ENCODE measurements at regions not wholly inside any gene's neighbourhood (a gene's known extent, or its start where the extent isn't known, plus 50 kb on each side); places are given as distances from the start of the nearest gene placed in this dataset.

DNA sequence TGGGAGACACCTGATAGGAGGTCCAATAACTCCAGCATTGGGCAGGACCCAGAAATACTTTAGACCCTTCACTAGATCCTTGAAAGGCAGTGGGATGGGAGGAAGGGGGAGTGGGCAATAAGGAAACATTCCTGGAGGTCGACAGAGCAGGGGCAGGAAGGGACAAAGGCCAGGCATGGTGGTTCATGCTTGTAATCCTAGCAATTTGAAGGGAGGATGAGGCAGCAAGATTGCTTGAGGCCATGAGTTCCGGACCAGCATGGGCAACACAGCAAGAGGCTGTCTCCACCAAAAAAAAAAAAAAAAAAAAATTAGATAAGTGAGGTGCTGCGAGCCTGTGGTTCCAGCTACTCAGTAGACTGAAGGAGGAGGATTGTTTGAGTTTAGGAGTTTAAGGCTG lies 134.9 kb downstream of the JCAD start:
- no peak for DNase-seq

DNA sequence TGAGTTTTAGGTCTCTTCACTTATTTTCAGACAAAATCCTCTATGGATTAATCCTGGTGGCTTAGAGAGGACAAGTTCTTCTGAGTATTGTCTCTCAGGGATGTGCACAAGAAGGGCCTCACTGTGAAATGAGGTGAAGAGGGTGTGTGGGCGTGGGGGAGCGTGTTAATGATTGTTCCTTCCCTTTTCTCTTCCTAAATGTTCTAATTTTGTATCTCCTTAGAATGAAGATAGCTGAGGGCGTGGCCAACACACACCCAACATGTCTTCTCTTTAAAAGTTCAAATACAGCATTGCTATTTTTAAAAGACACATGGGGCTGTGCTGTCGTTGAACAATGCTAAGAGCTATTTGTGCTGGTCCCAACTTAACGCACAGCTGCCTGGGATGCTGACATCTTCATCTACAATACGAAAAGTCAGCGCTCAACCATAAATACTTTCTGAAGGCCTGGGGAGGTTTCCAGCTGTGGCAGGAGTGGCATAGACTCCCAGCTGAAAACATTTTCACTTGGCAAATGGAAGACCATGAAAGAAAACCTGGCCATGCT lies 135.9 kb downstream of the JCAD start:
- DNase-seq, result no peak

DNA sequence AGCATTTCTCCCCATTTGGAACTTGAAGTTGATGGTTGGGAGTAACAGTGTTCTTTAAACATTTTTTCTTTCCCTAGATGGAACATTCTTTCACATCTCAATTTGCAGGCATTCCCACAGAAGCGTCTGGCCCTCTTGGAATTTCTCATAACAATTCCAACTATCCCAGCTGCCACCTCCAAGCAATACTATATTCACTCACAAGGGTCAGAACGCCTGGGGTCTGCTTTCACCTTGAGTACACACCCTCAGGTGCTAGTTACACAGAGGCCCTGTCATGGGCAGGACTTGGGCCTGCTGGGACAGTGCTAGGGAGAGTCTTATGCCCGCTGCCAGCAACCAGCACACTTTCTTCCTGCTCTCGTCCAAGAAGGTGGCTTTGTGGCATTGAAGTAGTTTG lies 136.5 kb downstream of the JCAD start:
- DNase-seq, result no peak

DNA sequence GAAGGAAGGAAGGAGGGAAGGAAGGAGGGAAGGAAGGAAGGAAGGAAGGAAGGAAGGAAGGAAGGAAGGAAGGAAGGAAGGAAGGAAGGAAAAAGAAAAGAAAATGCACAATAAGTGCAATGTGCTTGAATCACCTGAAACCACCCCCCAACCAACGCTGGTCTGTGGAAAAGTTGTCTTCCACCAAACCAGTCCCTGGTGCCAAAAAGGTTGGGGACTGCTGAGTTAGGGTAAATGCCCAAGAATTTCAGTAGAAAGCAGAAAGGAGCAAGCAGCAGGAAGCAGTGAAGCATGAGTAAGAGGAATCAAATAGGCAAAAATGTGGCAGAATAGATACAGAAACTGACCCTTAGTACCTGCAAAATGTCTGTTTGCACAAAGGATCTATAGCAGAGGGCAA lies 137.2 kb downstream of the JCAD start:
- no peak for DNase-seq

DNA sequence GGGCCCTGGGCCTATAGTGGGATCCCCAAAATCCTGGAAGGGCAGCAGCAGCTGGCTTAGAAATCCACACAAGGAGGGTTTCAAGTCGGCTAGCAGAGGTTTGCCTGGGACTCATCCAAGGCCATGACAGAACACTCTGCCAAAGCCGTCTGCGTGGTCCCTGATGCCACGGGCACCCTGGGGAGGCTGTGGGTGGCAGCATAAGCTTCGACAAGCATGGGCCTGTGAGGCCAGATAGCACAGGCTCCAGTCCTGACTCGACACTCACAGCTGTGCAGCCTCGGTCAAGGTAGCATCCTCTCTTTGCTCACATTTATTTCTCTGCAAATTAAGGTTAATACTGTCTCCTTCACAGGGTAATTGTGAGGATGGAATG lies 138.3 kb downstream of the JCAD start:
- no peak for DNase-seq

DNA sequence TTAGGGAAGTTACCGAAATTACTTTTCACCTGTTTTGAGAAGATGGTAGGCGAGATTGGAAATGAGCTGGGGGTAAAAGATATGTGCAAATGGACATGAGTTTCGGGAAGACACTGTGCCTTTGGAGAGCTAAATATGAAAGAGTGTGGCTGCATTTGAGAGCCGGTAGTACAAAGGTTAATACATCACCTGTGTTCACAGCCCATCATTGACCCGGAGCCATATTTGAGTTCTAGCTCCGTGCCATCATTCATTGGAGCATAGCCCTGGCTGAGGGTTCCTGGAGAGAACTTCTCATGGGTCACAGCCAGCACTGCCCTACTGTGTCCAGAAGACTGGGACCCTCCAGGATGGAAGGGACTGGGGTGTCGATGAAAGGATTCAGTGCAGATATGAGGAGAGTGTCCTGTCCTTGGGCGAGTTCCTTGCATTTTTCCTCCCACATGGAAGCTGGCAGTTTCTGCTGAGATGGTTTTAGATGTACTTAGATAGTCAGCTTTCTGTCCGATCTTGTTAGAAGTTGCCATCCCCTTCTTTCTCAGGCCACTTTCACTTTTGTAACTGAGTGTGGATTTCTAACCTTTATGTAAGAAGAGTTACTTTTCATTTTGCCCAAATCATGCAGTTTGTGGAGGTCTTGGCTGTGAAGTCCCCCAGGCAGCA lies 138.8 kb downstream of the JCAD start:
- DNase-seq, result no peak

DNA sequence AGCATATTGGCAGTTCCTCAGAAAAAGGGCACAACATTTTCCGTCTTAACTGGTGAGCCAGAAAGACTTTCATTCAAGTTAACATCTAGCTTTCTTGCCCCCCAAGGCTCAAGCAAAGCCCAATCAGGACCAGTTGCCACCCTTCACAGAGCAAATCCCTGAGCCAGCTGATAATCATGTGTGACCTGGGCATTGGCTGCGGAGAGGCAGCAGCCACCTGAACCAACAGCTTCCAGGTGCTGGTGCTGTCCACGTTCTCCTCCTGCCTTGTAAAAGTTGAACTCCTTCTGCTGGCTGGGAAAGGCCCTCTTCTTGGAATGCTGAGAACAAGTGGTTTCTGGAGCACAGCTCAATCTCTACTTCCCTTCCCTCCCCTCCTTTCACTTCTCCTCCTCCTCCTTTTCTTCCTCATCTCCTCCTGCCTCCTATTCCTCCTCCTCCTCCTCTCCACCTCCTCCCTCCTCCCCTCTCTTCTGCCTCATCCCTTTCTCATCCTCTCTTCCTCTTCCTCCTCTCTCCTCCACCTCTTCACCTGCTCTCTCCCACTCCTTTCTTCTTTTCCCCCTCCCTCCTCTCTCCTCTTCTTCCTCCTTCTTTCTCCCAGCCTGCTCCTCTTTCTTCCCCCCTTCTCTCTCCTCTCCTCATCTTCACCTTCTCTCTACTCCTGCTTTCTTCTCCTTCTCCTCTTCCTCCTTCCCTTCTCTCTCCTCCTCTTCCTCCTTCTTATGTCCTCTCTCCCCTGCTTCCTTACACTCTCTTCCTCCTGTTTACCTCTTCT lies 140.6 kb downstream of the JCAD start:
- no peak for DNase-seq

DNA sequence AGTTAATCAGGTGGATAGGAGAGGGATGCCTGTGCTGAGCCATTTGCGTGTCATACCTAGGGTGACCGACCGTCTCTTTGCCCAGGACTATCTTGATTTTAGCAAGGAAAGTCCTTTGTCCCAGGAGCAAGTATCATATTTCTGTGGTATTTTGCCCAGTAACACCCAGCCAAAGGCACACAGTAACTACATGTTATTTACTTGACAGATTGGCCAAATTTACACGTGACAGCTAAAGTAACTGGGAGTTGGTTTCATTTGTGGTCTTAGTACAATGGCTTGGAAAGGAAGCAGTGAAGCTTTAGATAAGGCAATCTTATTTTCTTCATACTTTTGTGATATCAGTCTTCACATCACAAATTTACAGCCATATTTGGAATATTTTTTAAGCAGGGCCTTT lies 142.1 kb downstream of the JCAD start:
- no peak for DNase-seq

DNA sequence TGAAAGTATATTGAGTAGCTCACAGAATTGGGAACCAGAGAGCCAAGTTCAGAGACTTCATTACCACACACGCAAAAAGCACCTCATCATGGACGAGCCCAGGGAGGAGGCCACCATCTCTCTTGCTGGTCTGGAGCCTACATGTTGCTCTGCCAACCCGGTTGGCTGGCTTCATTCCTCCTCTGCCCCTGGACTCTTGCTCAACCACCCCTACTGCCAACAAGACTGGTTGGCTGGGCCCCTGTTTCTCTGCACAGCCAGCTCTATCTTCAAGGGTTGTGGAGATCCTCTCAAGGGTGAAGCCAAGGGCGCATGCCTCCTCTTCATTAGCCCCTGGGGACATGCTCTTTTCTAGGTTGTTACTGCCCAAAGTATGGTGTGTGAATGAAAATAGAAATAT lies 142.7 kb downstream of the JCAD start:
- no peak for DNase-seq

DNA sequence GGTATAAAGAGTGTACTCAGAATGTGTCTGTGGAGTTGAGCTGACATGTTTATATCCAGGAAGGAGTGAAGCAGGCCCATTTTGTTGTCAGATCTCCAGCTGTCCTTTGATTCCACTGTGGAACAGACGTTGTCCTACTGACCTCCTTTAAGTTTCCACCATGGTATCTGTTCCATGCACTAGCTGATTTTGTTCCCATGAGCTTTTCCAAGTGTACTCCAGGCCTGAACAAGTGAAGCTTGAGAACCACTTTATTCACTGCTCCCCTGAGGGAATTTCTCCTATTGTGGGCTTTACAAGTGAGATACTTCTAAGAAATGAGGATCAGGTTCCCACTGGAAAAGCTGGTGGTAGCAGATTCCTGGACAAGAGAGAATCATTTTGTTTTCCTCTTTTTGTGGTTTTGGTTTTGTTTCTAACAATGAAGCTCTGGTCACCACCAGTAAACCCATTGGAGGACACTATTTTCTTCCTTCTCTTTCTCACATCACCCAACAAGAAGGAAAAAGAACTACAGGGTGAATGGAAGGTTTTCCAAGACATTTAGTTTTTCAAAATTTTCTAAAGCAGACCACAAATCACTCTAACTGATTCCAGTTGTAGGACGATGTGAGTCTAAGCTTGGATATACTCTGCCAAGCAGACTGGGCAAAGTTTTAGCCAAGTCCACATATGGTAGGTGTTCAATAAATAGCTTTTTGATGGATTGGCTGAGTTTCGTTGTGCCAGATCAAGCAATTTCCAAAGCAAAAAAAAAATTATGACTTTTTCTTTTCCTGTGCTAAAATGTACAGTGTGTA lies 144.2 kb downstream of the JCAD start:
- DNase-seq, result peak; percentile 36

DNA sequence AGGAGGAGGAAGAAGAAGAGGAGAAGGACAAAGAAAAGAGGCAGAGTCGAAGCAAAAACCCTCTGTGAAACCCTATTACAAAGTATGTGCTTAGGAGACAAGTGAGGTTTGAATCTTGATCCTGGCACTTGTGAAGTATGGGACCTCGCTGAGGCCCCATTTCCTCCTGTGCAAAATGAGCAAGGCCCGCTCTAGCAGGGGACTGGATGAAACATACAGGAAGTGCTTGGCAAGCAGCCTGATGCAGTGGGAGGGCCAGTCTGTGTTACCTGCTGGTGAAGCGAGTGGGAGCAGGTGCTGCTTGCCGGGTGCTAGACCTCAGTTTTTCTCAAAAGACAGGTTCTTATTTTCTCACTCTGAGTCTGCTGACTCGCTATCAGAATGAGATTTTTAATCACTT lies 150.4 kb downstream of the JCAD start:
- DNase-seq, result no peak

DNA sequence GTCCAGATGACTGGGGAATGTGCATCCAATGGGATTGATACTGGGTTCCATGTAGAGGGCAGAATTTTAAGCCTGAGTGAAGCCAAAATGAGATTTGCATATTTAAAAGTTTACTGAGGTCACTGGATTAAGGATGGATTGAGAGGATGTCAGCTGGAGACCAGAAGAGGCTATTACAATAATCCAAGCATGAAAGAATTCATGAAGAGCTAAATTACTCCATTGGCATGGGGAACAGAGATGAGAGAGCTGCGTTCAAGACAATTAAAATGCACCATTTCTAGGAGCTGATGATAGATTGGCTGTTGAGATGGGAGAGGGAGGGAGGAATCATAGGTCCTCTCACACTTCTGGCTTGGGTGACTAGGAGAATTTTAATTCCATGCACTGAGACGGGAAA lies 158.5 kb downstream of the JCAD start:
- DNase-seq, result no peak

DNA sequence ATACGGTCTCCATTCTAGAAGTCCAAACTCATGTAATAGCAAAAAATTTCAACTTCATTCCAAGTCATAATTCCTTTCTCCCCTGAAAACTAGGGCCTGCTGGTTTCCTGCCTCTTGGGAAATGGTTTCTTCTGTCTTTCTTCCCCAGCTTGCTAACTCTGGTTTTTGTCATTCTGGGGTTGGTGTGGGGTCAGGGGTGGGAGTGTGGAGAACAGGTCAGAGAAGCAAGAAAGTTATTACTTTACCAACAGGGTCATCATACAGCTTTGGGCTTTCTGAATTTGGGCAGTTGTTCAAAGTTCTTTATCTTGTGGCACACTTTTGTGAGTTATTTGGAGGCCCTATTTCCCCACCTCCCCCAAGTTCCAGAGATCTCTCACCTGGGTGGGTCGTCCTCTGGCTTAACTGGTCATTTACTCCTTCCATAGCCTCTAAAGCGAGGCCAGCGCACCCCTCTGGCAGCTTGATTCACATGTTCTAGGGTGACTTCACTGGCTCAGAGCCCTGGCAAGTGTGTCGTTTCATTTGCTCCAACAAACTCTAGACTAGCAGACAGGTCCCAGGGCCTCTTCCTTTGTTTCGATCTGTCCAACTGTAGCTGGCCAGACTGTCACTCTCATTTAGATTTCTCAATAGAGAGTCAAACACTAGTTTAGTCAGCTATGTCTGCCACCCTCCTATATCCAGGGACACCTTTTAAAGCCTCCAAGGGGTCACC lies 161.2 kb downstream of the JCAD start:
- no peak for DNase-seq

DNA sequence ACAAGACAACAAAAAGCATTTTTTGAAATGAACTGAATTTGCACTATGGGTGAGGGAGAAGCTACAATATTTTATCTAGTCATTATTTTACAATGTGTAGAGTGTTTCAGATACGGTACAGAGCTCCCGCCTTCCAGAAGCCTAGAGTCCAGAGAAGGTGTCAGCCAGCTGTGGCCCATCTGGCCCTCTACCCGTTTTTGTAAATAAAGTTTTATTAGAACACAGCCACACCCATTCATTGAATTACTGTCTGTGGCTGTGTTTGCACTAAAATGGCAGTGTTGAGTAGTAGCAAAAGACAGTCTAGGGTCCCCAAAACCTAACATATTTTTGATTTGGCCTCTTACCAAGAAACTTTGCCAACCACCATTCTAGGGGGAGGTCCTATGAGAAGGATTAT lies 162.0 kb downstream of the JCAD start:
- DNase-seq, result no peak

DNA sequence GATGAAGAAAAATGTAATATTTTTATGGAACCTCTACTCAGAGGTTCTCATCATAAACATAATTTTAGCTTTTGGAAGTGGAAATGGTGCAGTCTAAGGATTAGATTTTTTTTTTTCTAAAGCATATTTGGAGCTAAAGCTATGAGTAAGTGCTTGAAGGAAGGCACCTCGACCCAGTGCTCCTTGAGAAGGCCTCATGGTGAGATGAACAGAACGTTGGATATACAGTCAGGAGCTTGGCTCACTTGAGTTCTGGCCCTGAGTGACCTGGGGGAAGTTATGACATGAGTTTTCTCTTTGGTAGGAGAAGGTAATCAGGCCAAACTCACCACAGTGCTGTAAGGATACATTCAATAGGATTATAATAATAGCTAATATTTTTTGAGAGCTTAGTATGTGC lies 163.3 kb downstream of the JCAD start:
- no peak for DNase-seq

DNA sequence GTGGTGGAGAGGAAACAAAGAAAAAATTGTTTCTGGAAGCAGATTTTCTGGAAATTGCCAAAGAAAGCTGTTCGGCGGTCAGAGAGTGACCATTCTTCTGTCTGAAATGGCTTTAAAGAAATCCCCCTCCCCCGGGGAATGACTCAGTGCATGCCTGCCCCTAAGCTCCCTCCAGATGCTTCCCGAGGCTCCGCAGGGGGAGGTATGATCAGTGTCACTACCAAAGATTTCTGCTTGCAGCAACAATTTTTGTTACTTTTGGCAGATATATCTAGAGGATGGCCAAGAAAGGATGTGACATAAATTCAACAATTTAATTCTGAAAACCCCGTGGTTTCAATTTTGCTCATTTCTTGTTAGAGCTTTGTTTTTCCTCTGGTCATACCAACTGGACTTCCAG lies 163.9 kb downstream of the JCAD start:
- DNase-seq, result peak; percentile 83

DNA sequence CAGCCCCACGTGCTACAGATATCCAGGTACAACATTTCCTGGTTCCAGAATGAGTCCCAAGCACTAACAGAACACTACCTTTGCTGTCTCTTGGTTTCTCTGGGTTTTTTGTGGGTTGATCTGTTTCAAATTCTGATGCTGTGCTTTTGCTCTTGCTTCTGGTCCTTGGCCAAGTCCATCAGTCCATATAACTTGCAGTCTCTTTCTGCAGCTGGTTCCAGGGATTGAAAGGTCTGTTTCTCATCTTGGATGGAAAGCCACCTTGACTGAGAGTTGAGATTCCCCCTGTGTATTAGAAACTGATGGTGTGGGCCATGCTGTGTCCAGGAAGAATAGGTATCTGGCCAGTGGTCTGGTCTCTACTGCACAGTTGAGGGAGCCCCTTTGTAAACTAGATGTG lies 171.1 kb downstream of the JCAD start:
- no peak for DNase-seq

DNA sequence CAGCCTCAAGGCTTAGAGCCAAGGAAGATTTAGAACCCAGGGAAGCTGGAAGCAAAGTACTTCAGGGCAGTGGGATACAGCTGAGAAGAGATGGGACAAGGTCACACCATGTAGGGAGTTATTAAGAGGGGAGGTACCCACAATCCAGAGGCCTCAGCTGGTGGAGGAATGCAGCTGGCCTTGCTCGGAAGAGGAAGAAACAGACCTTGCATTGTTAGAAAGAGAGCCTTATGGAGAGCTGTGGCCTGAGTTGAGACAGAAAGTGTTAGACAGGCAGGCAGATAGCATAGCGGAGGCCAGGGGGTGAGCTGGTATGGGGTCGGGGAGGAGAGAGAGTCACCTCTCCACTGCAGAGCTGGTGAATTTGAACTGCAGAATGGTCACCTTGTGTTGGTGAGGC lies 173.1 kb downstream of the JCAD start:
- DNase-seq, result no peak

DNA sequence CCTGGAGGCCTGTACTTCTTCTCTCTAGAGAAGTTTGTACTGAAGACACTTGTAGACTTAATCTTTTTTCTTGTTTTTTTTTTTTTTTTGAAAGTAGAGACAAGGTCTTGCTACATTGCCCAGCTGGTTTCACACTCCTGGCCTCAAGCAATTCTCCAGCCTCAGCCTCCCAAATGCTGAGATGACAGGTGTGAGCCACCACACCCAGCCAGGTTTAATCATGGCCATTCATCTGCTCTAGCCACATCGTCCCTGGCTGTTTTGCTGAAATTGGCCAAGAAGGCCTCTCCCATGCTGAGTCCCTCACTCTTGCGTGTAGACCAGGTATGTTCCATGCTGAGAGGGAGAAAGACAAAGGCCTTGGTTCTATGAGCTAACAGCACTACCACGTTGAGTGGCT lies 176.2 kb downstream of the JCAD start:
- DNase-seq, result no peak

DNA sequence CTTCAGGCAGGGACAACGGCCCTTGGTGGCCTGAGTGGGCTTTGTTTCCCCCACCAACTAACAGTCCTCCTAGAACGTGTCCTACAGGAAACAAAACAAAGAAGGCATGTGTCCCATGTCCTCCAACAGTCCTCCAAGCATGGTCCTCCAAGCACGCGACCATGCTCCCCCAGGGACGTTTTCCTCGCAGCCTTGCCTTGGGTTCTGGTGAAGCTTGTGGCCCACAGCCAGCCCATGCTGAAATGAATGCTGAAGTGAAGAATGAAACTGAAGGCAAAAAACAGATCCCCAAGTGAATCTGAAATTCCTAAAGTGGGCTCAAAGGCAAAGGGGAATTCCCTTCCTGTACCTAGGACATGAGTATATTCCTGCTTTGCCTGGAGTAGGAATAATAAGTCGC lies 176.6 kb downstream of the JCAD start:
- no peak for DNase-seq

DNA sequence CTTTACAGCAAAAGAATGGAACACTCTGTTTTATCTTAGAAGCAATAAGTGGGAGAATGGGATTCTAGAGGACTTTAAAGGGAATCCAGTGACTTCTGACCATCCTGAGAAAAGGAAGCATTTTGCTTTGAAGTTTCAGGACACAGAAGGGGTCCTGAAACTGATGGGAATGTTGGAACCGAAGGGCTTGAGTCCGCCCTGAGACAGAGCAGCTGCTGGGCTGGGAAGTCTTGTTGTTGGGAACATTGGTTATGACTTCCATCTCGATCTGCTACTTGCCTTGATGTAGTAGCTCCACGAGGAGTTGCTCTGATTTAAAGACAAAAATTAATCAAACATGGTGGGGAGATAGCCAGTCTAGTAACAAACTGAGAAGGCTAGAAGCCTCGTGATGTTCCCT lies 177.6 kb downstream of the JCAD start:
- DNase-seq, result no peak

DNA sequence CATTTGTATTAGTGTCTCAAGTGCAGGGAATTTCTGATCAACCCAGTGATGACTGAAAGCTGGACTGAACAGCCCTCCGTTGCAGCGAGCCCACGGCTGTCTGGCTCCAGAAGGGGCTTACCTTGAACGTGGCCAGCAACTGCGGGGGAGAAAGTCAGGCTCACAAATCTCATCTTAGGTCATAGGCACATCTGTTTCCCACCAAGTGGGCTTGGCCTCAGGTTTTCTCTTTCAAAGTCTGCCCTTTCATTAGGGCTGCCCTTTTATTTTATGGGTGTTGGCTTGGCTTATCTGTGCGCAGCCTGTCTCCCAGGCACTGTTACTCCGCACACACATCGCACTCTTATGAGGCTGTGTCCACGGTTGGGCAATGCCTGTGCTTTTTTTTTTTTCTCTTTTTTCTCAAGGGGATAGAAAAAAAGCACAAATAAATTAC lies 178.0 kb downstream of the JCAD start:
- DNase-seq, result peak; percentile 40

DNA sequence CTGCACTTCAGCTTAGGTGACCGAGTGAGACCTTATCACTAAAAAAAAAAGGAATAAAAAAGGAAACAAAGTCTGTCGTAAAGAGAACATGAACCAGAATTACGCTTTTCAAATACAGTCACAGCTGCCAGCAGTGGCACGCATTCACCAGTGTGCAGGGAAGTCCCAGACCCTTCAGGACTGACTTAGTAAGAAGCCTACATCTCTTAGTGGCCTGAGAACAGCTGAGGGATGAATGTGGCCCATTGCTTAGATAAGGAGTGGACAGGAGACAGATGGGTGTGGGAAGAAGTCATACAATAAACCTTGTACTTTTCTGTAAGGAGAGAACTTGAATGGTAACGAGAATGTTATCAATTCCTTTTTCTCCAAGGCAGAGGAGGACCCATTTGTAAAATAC lies 178.5 kb downstream of the JCAD start:
- no peak for DNase-seq

Measured in femur (tissue), 1 donor.